HL-60 (cell line): ENCODE measurements at regions not wholly inside any gene's neighbourhood (a gene's known extent, or its start where the extent isn't known, plus 50 kb on each side); places are given as distances from the start of the nearest gene placed in this dataset.

Experiments
- DNase-seq, 2 experiments: peaks; one replicate each; pipeline ENCODE4 v3.0.0-alpha.2; 2010 to 2020; ENCODE audit warnings: low read depth in 1 of 2, low spot score in 1 of 2
- H3K27ac ChIP-seq: fragments of 250-450 bp; sonication (Bioruptor Pico); replicated peaks from 2 replicates; pipeline ENCODE4 v1.5.1; 2020; ENCODE audit warnings: mild to moderate bottlenecking, moderate library complexity
- H3K27me3 ChIP-seq: fragments of 250-450 bp; sonication (Bioruptor Pico); 2 replicates; pipeline ENCODE4 v1.5.1; 2021; ENCODE audit warnings: mild to moderate bottlenecking, moderate library complexity; ENCODE audit not compliant: insufficient read depth, poor library complexity, severe bottlenecking
- H3K4me3 ChIP-seq: replicated peaks from 2 replicates; pipeline ENCODE4 v1.5.1; 2011; ENCODE audit warnings: mild to moderate bottlenecking, control low read depth, low read length; ENCODE audit not compliant: insufficient read depth
- CTCF ChIP-seq: IDR thresholded peaks from one replicate; pipeline ENCODE4 v1.5.1; 2011; ENCODE audit warnings: low read length, control low read depth, inconsistent platforms; ENCODE audit not compliant: insufficient read depth
- GABPA ChIP-seq: IDR thresholded peaks from 2 replicates; pipeline ENCODE4 v1.6.1; 2012; ENCODE audit warnings: low read depth
- POLR2AphosphoS5 ChIP-seq: IDR thresholded peaks from 2 replicates; pipeline ENCODE4 v1.6.1; 2012; ENCODE audit warnings: low read depth
- REST ChIP-seq: IDR thresholded peaks from 2 replicates; pipeline ENCODE4 v1.6.1; 2012; ENCODE audit warnings: low read depth; ENCODE audit not compliant: insufficient replicate concordance
- SPI1 ChIP-seq: IDR thresholded peaks from 2 replicates; pipeline ENCODE4 v1.6.1; 2012; ENCODE audit warnings: low read depth, mild to moderate bottlenecking, borderline replicate concordance

GRCh38 chr16:14011001-14011400, 60.1 kb upstream of the MRTFB start:
- Histone ChIP-seq H3K27ac (no peak overlapping the region), H3K27me3 (no peaks in the 10 kb centered on the region), H3K4me3 (no peak overlapping the region)
- DNase-seq, result no peak
- TF ChIP-seq GABPA, result no peak
- TF ChIP-seq SPI1, result no peak
- TF ChIP-seq REST, result no peak
- TF ChIP-seq CTCF, result no peak
- TF ChIP-seq POLR2AphosphoS5, result no peak

GRCh38 chr16:14011846-14012245, 59.3 kb upstream of the MRTFB start:
- no peaks in the 10 kb centered on the region for H3K27me3 ChIP-seq
- TF ChIP-seq REST, result no peak
- no peak for TF ChIP-seq CTCF
- TF ChIP-seq GABPA, result no peak
- no peak for TF ChIP-seq SPI1
- TF ChIP-seq POLR2AphosphoS5, result no peak
- no peak overlapping the region for H3K4me3 ChIP-seq
- H3K27ac ChIP-seq, result no peak overlapping the region
- DNase-seq, result no peak

- no peak for DNase-seq
- Histone ChIP-seq H3K27me3 (no peaks in the 10 kb centered on the region), H3K4me3 (no peak overlapping the region), H3K27ac (no peak overlapping the region)
- no peak for TF ChIP-seq GABPA
- no peak for TF ChIP-seq POLR2AphosphoS5
Measured at GRCh38 chr16:14013145-14013570, 58.0 kb upstream of the MRTFB start.

GRCh38 chr16:14013571-14014283, 57.4 kb upstream of the MRTFB start:
- H3K4me3 ChIP-seq, result no peak overlapping the region
- no peaks in the 10 kb centered on the region for H3K27me3 ChIP-seq
- DNase-seq, result no peak
- H3K27ac ChIP-seq, result no peak overlapping the region
- no peak for TF ChIP-seq CTCF
- no peak for TF ChIP-seq GABPA
- TF ChIP-seq SPI1, result no peak
- TF ChIP-seq POLR2AphosphoS5, result no peak
- no peak for TF ChIP-seq REST
